Lower leg skin (tissue), 4 donors: ENCODE measurements at regions not wholly inside any gene's neighbourhood (a gene's known extent, or its start where the extent isn't known, plus 50 kb on each side); places are given as distances from the start of the nearest gene placed in this dataset.

Source experiments
- DNase-seq, 2 donors: peaks; one replicate each; pipeline ENCODE4 v3.0.0-alpha.2; 2019; ENCODE audit warnings: low spot score in 2 of 2
- H3K4me3 ChIP-seq: fragments of 200-600 bp; sonication (generic); 2 replicates; pipeline ENCODE4 v1.5.1; 2017; ENCODE audit warnings: mild to moderate bottlenecking, low read depth; ENCODE audit not compliant: poor library complexity, severe bottlenecking
- POLR2A ChIP-seq, 2 donors: fragments of 450-650 bp; IDR thresholded peaks; one replicate each; pipeline ENCODE4 v1.6.1; 2016 to 2017; ENCODE audit warnings: antibody characterized with exemption in 2 of 2, mild to moderate bottlenecking in 1 of 2, moderate library complexity in 1 of 2
- WGBS, 2 donors: methylation state at CpG; one replicate each; pipeline ENCODE4 v1.1.5; 2018; 5-methylcytosine and 5-hydroxymethylcytosine counted together
- intact Hi-C: fragments of 100-400 bp; cut with DNase I; formaldehyde crosslinking; loops from one replicate; pipeline ENCODE4 v1.15.0; 2023; ENCODE audit warnings: low total_unique reads
- TF ChIP-seq, protein P1 (sequence below), 3 donors: fragments of 450-650 bp; IDR thresholded peaks; one replicate each; pipeline ENCODE4 v1.5.1; 2016; ENCODE audit warnings: antibody characterized with exemption in 3 of 3, mild to moderate bottlenecking in 3 of 3, moderate library complexity in 2 of 3

DNA sequence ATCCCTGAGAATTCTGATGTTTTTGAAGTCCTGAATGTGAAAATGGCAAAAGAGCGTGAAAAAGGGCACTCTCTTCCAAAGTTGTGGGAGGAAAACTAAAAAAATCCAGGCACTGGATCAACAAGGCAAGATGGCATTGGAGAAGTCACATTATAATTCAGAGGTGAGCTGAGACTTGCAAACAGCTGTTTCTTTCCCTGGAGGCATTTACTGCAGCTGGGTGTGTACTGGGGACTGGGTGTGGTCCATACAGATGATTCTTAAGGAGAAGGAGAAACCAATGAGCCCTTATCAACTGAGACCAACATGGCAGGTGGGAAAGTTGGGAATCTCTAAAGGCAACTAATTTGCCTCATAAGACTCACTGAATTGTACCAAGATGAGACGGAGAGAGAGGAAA lies 313.9 kb downstream of the TRIB2 start:
- no peak for TF ChIP-seq POLR2A (IDR thresholded peaks at IDR 0.05)
- TF ChIP-seq, protein P1, sequence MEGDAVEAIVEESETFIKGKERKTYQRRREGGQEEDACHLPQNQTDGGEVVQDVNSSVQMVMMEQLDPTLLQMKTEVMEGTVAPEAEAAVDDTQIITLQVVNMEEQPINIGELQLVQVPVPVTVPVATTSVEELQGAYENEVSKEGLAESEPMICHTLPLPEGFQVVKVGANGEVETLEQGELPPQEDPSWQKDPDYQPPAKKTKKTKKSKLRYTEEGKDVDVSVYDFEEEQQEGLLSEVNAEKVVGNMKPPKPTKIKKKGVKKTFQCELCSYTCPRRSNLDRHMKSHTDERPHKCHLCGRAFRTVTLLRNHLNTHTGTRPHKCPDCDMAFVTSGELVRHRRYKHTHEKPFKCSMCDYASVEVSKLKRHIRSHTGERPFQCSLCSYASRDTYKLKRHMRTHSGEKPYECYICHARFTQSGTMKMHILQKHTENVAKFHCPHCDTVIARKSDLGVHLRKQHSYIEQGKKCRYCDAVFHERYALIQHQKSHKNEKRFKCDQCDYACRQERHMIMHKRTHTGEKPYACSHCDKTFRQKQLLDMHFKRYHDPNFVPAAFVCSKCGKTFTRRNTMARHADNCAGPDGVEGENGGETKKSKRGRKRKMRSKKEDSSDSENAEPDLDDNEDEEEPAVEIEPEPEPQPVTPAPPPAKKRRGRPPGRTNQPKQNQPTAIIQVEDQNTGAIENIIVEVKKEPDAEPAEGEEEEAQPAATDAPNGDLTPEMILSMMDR (IDR thresholded peaks at IDR 0.05) = no peak
- H3K4me3 ChIP-seq = no peak overlapping the region
- WGBS, 2 donors = 73 to 78% methylated on average over 2 of the region's 2 CpGs
- no peak for DNase-seq
- intact Hi-C loops = no loop called here

DNA sequence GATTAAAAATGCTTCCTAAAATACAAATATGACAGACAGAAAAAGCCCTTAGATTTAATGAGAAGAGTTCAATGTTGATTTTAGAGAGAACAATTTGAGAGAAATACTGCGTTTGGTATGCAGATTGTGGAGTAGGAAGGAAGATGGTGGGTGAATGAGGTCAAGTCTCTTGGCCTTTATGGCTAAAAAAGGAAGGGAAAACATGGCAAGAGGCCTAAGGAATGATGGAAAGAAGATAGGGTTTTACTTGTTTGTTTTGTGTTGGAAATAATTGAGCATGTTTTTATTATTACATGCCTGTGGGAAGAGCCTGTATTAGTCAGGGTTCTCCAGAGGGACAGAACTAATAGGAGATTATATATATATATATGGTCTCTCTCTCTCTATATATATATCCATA lies 318.1 kb downstream of the TRIB2 start:
- DNase-seq = no peak
- intact Hi-C loops = no loop called here
- no peak overlapping the region for H3K4me3 ChIP-seq
- 65 to 68% methylated on average over 1 of the region's 1 CpG for WGBS, 2 donors
- no peak for TF ChIP-seq POLR2A (IDR thresholded peaks at IDR 0.05)
- TF ChIP-seq, protein P1 (IDR thresholded peaks at IDR 0.05) = no peak

DNA sequence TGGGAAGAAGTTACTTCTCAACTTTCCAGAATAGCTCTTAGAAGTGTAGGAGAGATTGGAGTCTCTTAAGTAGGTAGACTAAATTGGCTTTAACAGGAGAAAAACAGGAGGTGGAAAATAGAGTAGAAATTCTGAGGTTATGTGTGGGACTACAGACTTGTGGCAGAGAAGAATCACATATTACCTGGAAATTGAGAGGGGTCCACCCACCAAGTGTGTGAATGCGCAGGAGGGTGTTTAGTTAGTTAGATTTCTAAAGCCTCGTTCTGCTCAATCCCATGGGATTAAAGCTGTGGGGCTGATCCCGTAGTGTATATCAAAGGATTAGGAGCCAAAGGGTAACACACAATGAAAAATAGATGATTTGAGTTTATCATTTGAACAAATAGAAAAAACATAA lies 319.1 kb downstream of the TRIB2 start:
- H3K4me3 ChIP-seq = no peak overlapping the region
- intact Hi-C loops = no loop called here
- TF ChIP-seq, protein P1 (IDR thresholded peaks at IDR 0.05) = no peak
- TF ChIP-seq POLR2A (IDR thresholded peaks at IDR 0.05) = no peak
- no peak for DNase-seq
- 84 to 86% methylated on average over 3 of the region's 3 CpGs for WGBS, 2 donors

DNA sequence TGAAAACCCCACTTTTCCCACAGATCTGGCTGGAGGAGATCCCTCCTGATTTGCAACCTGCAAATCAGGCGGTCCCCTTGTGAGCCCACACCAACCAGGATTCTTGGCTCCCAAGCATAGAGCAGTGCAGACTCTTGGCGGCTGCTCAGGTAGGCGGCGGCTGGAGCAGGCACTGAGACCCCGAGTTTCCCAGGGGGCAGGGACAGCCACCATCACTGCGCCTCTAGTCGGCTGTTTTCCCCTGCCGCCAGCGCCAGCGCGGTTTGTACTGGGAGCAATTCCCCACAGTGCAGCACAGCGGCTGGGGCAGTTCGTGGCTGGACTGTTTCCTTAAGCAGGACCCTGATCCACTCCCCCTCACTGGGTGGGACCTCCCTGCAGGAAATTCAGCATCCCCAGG lies 323.3 kb downstream of the TRIB2 start:
- no peak for TF ChIP-seq POLR2A (IDR thresholded peaks at IDR 0.05)
- TF ChIP-seq, protein P1 (IDR thresholded peaks at IDR 0.05) = no peak
- intact Hi-C loops = no loop called here
- no peak overlapping the region for H3K4me3 ChIP-seq
- 87 to 89% methylated on average over 6 to 13 of the region's 13 CpGs for WGBS, 2 donors
- no peak for DNase-seq

DNA sequence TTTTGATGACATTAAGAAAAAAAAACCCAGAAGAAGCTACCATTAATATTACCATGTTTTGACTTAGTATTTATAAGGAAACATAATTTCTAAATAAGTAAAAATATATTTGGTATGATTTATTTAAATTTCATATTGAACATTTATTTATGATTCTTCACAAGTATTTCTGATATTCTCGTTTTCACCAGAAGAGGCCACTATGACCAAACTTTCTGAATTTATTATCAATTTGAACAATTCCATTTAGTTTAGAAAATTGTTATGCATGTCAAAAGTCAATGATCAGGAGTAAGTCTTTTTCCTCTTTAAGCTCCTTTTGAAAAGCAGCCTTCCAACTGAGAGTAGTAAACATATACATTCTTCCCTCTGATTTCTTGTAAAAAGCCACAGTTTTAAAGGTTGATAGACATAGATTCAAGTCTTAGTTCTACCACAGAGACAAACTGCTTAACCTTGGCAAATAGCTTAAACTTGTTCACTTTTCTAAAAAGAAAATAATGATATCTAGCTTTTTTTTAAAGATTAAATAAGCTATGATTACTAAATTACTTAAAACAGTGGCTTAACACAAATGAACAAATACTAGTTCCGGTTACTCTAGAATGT lies 329.9 kb downstream of the TRIB2 start:
- WGBS, 2 donors = 45 to 50% methylated on average over 2 of the region's 2 CpGs
- no peak overlapping the region for H3K4me3 ChIP-seq

More for the DNA sequence above, 329.9 kb downstream of the TRIB2 start:
- TF ChIP-seq, protein P1 (IDR thresholded peaks at IDR 0.05) = no peak
- TF ChIP-seq POLR2A (IDR thresholded peaks at IDR 0.05) = no peak
- intact Hi-C loops = no loop called here
- DNase-seq = no peak
